ENCODE measurements at regions not wholly inside any gene's neighbourhood (a gene's known extent, or its start where the extent isn't known, plus 50 kb on each side); places are given as distances from the start of the nearest gene placed in this dataset.

DNA sequence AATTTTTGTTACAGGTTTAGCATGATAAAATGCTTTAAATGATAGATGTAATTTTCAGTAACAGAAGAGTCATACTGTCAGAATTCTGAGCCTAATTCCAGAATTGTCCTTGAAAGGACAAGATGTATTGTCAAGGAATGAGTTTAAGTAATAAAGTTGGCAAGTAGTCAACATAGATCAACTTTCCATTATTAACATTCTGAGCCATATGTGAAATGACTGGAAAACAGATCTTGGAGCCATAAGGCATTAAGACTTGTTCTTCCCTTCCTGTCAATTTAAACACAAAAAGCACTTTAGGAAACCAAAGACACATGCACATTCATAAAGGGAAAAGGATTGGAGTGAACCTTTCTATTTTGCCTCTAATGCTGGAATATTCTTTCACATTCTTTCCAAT, 107.0 kb downstream of the ODF2L start:
- TF ChIP-seq, protein P1, sequence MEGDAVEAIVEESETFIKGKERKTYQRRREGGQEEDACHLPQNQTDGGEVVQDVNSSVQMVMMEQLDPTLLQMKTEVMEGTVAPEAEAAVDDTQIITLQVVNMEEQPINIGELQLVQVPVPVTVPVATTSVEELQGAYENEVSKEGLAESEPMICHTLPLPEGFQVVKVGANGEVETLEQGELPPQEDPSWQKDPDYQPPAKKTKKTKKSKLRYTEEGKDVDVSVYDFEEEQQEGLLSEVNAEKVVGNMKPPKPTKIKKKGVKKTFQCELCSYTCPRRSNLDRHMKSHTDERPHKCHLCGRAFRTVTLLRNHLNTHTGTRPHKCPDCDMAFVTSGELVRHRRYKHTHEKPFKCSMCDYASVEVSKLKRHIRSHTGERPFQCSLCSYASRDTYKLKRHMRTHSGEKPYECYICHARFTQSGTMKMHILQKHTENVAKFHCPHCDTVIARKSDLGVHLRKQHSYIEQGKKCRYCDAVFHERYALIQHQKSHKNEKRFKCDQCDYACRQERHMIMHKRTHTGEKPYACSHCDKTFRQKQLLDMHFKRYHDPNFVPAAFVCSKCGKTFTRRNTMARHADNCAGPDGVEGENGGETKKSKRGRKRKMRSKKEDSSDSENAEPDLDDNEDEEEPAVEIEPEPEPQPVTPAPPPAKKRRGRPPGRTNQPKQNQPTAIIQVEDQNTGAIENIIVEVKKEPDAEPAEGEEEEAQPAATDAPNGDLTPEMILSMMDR (conservative IDR thresholded peaks at IDR 0.05; ENCODE audit: low read length): no peak
- TF ChIP-seq EZH2phosphoT487 (IDR thresholded peaks at IDR 0.05; ENCODE audit: borderline replicate concordance, low read depth, low read length): no peak

Data from OCI-LY7 (cell line).